HG02943 (cell line): ENCODE measurements at regions not wholly inside any gene's neighbourhood (a gene's known extent, or its start where the extent isn't known, plus 50 kb on each side); places are given as distances from the start of the nearest gene placed in this dataset.

Experiments
- ATAC-seq: cut with Tn5 transposase; IDR thresholded peaks from one replicate; pipeline ENCODE4 v1.9.1; 2021; ENCODE audit warnings: mild to moderate bottlenecking, low read depth, moderate library complexity; ENCODE audit not compliant: unreplicated experiment

DNA sequence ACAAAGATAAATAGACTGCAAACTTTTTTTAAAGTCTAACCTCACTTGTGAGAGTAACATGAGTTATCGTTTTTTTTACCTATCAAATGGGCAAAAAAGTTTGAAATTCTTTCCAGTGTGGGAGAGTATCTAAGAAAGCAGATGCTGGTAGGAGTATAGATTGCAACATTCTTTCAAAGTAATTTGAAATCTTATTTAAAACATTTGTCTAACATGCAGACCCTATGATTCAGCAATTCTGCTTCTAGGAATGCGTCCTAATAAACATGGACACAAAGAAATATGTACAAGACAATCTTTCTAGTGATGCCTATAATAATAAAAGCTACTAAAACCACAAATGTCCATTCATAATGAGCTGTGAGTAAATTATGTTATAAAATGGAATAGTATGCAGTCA lies 110.4 kb upstream of the TMCC3 start:
- no peak for ATAC-seq

DNA sequence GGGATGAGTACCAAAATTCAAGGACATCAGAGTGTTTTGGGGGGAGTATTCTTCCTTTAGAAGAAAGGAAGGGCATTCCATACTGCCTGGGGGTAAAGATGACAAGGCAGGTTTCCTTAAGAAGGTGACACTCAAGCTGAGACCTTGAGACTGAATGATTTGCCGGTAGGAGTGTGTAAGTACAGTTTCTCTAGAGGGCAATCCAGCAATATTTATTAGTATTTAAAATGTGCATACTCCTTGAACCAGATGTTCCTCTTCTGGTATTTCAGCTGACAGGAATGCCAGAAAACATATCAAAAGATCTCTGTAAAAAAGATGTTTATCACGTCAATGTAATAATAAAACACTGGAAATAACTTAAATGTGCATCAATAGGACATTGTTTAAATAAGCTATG lies 106.4 kb upstream of the TMCC3 start:
- ATAC-seq, result no peak

DNA sequence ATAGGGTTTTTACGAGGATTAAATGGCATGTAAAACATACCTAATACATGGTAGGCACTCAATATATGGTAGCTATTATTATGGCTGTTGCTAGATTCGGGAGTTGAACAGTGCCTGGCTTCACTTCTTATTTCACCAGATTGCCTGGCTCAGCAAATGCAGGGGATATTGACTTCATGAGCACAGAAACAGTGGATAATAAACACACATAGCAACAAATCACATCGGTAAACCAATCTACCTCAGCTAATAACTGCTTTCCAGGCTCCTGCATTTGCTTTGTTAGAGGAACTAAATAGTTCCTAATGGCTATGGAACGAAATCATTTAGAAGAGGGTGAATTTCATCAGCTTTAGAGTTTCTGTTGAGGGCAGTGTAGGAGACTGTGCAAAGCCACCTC lies 105.2 kb upstream of the TMCC3 start:
- ATAC-seq, result no peak

DNA sequence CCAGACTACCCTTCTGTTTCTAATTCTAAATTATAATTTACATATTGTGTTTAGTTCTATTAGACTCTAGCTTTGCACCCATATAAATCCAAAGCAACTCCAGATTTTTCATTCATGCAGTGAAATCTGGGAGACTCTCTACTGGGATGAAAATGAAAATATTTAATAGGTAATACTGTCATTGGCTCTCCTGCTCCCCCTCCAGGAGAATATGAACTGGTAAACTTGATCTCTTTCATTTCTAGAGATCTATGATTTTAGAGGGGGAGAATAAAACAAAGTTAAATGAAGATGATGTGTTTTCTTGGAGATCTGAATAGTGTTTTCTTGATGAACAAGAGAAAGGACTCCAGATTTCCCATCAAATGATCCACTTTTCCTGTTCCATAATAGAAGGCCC lies 104.3 kb upstream of the TMCC3 start:
- no peak for ATAC-seq

DNA sequence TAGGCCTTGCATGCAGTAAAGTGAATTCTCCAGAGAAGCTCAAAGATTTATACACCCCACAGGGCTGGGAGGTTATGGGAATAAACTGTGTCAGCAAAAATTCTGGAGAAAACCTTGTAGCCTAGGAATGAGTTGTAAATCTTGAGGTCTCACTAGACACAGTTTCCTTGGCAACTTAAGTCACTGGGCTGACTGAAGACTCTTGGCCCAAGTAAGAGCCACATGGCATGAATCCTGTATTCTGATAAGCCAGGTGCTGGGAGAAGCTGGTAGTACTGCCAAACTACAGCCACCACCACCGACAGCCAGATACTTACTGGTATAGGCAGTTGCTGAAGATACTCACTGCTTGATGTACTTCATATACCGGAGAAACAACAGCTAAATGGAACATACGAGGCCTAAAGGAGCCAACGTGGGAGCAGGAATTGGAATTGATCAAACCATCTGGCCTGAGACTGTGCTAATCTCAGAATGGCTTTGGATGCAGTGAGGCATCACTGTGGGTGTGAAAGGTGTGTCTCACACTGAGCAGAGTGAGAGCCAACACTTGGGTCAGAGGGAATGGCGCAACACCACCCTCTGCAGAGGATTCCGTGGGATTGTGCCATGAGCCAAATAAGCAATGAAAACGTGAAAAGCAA lies 102.8 kb upstream of the TMCC3 start:
- ATAC-seq, result no peak

DNA sequence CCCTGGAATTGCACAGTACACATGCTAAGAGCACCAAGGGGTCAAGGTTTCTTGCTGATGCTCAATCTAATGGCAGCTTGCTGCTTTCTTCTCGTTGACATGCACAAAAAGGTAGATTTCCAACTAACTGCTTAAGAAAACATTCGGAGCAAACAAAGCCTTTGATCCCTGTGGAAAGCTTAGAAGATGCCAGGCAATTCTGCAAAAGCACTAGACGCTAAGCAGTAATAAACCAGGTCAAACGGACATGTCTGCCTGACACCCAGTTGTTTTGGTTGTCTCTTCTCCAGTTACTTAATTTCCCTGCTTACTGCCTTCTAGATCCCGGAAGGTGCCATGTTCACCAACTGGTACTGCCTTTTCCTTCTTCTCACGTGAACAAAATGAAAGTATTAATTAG lies 100.5 kb upstream of the TMCC3 start:
- no peak for ATAC-seq

DNA sequence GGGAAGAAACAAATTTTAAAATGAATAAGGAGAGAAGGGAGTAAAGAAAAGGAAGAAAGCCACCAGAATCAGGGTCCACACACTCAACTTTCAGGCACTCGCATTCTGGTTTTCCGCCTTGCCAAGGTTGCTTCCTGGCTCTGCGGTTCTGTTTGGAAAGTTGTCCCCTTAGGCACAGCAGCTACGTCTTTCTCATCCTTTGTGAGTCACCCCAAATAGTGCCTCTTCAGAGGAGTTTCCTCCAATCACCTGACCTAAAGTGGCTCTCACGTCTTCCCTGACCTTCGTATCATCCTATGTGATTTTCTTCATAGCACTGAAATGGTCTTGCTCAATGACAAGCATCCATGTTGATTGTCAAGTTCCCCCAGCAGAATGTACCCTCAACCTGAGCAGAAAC lies 99.5 kb upstream of the TMCC3 start:
- ATAC-seq, result no peak

DNA sequence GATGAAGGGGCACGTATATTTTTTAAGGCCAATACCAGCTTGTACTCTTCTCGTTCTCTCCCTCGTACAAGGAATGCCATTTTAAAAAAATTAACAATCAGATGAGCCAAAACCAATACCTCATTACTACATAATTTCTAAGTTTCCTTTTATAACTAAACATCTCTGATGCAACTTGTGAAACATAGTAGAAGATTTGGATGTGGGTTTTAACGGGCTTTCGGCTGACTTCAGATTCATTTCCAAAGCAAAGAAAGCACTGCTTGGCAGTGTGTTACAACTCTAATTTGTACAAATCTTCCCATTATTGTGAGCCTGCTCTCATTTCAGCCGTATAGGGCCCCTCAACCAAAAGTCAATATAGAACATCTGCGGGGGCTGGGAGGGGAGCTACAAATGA lies 99.1 kb upstream of the TMCC3 start:
- ATAC-seq, result no peak

DNA sequence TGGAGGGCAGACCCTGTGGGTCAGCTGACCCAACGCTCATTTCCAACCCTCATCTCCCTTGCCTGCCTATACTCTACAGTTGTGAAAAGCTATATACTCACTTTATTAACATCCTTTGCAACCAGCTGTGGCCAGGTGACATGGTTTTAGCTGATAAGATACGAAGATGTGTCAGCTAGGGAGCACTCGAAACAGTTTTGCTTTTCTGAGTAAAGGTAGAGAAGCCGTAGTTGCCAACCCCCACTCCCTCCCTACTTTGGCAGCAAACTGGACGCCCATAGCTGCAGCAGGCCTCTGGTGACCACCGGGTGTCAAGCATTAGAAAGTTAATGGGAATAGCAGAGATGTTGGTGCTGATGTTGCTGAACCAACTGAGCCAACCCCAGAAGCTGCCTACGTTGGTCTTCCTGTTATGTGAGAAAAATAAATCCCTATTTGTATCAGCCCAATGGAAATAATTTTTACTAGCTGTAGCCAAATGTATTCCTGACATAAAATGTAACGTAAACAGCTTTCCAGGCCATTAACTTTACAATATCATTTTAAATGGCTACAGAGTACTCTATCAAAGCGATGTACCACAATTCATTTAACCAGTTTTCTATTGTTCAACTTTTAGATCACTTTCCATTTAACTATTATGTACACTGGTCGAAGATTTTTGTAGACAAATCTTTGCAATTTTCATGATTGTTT lies 98.5 kb upstream of the TMCC3 start:
- ATAC-seq, result no peak

DNA sequence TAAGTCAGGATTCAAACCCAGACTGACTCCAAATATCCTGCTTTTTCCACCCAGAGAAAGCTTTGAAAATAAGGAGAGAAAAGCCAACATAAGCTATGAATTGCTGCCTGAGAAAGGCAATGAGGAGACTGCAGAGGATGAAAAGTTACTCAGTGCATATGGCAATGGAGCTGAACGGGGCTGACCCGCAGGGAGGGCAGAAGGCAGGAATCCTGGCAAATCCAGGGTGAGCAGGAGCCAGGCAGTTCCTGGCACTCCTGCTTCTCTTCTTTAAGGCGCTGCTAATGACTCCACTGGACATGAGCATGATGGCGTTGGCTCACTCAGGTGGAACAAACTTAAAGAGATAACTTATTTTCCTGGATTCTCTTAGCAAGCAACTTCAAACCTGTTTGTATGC lies 95.2 kb upstream of the TMCC3 start:
- ATAC-seq, result no peak

DNA sequence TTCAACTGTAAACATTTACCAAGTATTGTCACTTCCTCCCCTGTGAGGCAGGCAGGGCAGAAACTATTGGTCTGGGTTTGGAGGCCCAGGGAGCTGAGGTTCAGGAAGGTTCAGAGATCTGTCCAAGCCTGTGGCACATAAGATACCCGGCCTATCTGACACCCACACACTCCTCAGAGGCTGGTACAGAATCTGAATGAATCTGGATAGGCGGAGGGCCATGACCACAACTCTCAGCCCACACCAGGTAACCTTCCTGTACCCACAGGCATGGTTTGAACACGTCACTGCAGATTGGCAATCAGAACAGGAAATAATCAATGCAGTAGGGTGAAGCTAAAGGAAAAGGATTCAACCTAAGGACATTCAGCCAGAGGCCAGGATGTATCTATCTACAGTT lies 92.8 kb upstream of the TMCC3 start:
- no peak for ATAC-seq

DNA sequence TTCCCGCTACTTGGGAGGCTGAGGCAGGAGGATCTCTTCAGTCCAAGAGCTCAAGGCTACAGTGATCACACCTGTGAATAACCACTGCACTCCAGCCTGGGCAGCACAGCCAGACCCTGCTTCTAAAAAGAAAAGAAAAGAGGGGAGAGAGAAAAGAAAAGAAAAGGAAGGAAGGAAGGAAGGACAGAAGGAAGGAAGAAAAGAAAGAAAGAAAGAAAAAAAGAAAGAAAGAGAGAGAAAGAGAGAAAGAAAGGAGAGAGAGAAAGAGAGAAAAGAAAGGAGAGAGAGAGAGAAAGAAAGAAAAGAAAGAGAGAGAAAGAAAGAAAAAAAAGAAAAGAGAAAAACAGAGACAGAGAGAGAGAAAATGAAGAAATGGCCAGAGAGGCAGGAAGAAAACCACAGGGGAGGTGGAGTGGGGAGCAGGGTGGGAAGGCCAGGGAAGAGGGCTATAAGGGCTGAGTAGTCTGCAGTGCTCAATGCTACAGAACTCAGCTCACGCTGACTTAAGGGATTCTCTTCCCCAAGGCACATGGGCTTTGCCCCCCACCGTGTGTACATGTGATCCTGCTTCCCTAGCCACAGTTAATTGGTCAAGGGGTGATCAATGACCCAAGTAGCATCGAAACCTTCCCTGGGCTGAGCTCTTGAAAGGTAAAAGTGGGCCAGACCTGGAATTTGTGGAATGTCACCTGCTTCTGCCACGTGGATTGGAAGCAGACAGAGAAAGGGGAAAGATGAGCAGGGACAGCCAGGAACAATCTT lies 90.4 kb upstream of the TMCC3 start:
- no peak for ATAC-seq

DNA sequence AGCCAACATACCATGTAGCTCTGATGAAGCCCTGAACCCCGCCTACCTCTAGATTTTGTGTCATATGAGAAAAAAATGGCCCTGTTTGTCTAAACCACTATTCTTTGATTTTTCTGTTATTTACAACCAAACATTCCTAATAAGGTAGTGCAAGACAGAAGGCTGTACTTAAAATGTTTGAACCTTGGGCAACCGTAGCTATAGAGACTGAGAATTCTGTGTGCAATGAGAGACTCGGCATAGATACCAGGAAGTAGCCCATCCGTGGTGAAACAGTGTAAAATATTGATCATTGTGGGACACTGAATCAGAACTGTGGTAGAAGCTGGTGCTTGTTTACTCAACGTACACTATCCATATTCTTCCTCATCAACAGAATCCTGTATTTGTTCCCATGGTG lies 86.5 kb upstream of the TMCC3 start:
- ATAC-seq, result no peak

DNA sequence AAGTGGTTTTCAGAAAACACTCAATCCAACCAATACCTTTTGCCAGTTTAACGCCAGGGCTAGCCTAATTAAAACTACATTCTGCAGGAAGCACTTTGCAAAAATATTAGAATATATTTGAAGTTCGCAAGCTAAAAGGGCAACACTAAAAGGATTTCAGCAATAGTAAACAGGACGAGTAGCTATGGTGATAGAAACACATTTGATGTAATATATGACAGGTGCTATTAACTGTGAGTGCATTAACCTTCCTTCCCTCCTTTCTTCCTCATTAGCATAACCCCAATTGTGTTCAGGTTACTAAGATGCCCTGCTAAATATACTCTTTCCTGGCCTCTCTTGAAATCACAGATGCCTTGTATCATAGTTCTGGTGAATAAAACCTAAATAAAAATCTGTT lies 85.6 kb upstream of the TMCC3 start:
- ATAC-seq, result no peak

DNA sequence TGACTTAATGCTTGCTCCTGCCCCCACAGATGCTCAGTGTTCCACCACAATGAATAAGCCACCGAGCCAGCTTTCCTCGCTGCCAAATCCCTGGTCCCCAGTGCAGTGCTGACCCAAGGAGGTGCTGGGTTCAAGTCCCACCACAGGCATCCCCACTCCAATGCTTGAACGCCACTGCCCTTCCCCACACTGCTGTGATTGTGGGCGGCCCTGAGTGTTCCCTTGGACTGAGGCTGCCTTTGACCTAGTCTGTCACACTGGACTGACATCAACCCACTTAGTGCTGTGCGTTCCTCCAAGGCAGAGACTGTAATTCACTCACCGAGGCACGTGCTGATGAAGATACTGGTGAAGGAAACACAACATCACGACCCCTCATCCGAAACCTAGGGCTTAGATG lies 83.4 kb upstream of the TMCC3 start:
- no peak for ATAC-seq

DNA sequence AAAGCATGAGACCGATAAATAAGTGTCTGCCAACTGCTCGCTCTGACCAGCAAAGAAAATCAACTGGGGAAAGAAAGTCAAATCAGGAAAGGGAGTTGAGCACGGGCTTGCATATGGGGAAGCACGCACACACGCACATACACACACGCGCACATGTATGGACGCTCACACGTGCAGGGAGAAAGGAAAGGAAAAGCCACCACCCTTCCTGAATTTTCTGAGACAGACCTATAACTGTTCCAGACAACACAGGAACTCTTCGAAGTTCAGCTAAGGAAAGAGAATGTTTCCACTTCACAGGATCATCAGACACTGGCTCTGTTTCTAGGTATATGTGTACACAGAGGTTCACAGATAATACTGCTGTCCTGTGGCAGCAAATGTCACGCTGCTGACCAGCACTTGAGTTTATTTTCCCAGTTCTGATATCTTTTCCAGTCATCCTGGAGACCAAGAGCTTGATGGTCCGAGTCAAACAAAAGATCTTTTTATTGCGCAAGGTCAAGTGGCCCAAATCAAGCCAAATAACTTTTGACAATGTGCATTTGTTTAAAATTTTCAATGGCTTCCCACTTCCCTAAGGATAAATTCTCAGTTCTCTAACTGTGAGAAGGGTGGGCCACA lies 82.1 kb upstream of the TMCC3 start:
- no peak for ATAC-seq

DNA sequence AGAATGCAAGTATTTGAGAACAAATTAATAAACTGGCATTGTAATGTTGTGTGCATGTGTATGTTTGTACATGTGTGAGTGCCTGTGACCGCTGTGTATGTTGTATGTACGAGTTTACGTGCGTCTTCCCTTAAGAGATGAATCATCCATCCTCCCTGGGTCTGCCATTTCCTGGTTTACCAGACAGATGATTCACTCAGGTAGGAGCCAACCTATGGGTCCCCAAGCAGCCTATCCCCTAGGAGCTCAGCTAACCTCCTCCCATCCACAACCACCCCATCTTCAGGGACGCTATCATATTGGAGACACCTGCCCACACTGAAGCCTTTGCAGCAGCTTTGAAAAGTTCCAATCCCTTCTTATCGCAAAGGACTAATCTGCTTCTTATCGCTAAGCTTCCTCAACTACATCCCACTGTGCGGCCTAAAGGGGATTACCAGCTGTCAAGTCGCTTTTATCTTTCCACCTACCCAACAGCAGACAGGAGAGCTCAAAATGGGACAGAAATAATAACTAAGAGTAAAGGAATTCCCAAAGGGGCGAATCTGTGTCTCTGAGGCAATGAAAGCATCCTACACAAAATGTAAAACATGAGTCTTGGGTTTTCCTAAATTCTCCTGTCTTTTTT lies 81.5 kb upstream of the TMCC3 start:
- ATAC-seq, result no peak

DNA sequence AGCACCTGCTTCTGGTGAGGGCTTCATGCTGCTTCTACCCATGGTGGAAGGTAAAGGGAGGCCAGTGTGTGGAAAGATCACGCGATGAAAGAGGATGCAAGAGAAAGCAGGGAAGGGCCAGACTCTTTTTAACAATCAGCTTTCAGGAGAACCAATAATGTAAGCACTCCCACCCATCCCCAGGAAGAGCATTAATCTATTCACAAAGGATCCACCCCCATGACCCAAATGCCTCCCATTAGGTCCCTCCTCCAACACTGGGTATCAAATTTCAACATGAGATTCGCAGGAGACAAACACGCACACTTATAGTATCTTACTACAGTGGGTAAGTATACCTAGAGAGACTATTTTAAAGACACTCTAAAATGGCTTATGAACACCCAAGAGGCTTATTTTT lies 80.5 kb upstream of the TMCC3 start:
- ATAC-seq, result no peak

DNA sequence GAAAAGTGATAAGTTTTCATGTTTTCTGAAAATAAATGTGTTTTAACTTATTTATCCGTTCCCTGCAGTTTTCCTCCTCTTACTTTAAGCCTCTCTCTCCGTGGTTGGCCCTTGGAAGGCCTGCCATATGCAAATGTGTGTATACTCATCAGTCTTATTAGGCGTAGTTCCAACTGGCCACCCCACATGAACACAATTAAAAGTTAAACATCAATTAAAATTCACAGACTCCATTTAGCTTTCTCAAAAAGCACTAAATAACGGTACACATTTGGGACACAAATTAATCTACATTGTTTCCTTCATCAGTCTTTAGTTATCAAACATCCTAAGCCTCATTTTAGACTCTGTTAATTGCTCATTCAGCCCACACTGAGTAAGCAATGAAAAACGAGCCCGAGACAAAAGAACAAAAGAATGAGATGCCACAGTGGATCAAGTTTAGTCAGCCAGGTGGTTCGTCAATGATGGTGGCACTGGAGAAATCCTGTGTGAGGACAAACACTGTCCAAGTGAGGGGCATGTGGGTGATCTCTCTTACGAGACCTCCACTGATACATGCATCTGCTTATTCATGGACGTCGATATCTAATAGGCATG lies 76.0 kb upstream of the TMCC3 start:
- ATAC-seq, result no peak

DNA sequence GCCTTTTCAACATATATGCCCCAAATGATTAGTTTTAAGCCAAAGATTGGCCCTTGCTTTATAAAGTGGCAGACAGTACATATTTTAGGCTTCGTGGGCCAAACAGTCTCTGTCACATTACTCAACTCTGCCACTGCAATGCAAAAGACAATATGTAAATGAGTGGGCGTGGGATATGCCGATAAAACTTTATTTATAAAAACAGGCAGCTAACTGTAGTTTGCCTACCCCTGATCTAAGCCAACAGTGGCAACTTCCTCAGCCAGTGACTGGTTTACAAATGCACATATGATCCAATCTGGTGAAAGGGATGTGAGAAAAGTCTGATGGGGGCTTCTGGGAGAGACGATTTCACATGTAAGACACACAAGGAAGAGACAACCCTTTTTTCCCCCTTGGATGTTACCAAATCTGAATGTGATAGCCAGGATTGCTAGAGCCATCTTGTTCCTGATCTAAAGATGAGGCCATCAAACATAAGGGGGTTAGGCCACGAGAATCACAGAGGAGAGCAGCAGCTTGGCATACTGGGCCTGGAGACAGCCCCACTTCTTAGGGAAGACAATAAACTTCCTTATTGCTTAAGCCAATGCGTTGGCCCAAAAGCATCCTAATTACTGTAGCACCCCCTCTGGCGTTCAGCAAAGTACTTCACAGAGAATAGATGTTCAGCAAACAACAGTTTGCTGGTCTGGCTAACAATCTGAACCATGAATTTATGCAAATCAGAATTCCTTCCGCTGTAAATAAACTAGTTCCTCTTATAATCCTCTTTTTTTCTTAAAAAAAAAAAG lies 75.2 kb upstream of the TMCC3 start:
- no peak for ATAC-seq
